GM21526 (cell line): ENCODE measurements at regions not wholly inside any gene's neighbourhood (a gene's known extent, or its start where the extent isn't known, plus 50 kb on each side); places are given as distances from the start of the nearest gene placed in this dataset.
"Not testable (repeated sequence)": the region's sequence is repeated elsewhere in the genome, so short reads cannot be mapped to it uniquely, and the experiment has no call there.

Source experiments
- ATAC-seq: cut with Tn5 transposase; IDR thresholded peaks from one replicate; pipeline ENCODE4 v1.9.1; 2021; ENCODE audit warnings: moderate library complexity; ENCODE audit not compliant: unreplicated experiment, low FRiP score

GRCh38 chrX:121283921-121284320, 236.5 kb downstream of the GLUD2 start:
- ATAC-seq, result peak; percentile 68

- no peak for ATAC-seq
Observed at GRCh38 chrX:121298499-121298898, 251.1 kb downstream of the GLUD2 start.

GRCh38 chrX:121301356-121301755, 253.9 kb downstream of the GLUD2 start:
- ATAC-seq, result no peak

- no peak for ATAC-seq
Observed at GRCh38 chrX:121301822-121302221, 254.4 kb downstream of the GLUD2 start.

GRCh38 chrX:121307449-121307848, 260.0 kb downstream of the GLUD2 start:
- ATAC-seq, result peak; percentile 81

- peak; percentile 68 for ATAC-seq
Observed at GRCh38 chrX:121308276-121308805, 260.9 kb downstream of the GLUD2 start.

GRCh38 chrX:121310820-121311219, 263.4 kb downstream of the GLUD2 start:
- ATAC-seq, result no peak

- ATAC-seq, result no peak
Observed at GRCh38 chrX:121320441-121320840, 273.0 kb downstream of the GLUD2 start.

- no peak for ATAC-seq
Observed at GRCh38 chrX:121322159-121322558, 274.7 kb downstream of the GLUD2 start.

- no peak for ATAC-seq
Observed at GRCh38 chrX:121323337-121323736, 275.9 kb downstream of the GLUD2 start.

GRCh38 chrX:121333942-121334341, 286.5 kb downstream of the GLUD2 start:
- no peak for ATAC-seq

- ATAC-seq, result no peak
Observed at GRCh38 chrX:121336831-121337421, 289.5 kb downstream of the GLUD2 start.

- ATAC-seq, result no peak
Observed at GRCh38 chrX:121337816-121338215, 290.4 kb downstream of the GLUD2 start.

GRCh38 chrX:121349263-121349662, 301.9 kb downstream of the GLUD2 start:
- no peak for ATAC-seq

- ATAC-seq, result no peak
Observed at GRCh38 chrX:121356139-121356849, 308.9 kb downstream of the GLUD2 start.

- ATAC-seq, result no peak
Observed at GRCh38 chrX:121356850-121357171, 309.4 kb downstream of the GLUD2 start.

GRCh38 chrX:121360280-121360679, 312.9 kb downstream of the GLUD2 start:
- no peak for ATAC-seq

GRCh38 chrX:121365572-121366161, 318.3 kb downstream of the GLUD2 start:
- ATAC-seq, result no peak

GRCh38 chrX:121374471-121374870, 327.1 kb downstream of the GLUD2 start:
- ATAC-seq, result no peak

GRCh38 chrX:121381915-121382314, 334.5 kb downstream of the GLUD2 start:
- ATAC-seq, result not testable (repeated sequence)

- ATAC-seq, result no peak
Observed at GRCh38 chrX:121389976-121390714, 342.7 kb downstream of the GLUD2 start.
